CD4-positive, alpha-beta T cell treated with Interleukin-17A for 4 hours (primary cell): ENCODE measurements at regions not wholly inside any gene's neighbourhood (a gene's known extent, or its start where the extent isn't known, plus 50 kb on each side); places are given as distances from the start of the nearest gene placed in this dataset.
"Not testable (repeated sequence)": the region's sequence is repeated elsewhere in the genome, so short reads cannot be mapped to it uniquely, and the experiment has no call there.

Source experiments
- DNase-seq: peaks from one replicate; pipeline ENCODE4 v3.0.0-alpha.2; 2020; ENCODE audit warnings: mixed read lengths

DNA sequence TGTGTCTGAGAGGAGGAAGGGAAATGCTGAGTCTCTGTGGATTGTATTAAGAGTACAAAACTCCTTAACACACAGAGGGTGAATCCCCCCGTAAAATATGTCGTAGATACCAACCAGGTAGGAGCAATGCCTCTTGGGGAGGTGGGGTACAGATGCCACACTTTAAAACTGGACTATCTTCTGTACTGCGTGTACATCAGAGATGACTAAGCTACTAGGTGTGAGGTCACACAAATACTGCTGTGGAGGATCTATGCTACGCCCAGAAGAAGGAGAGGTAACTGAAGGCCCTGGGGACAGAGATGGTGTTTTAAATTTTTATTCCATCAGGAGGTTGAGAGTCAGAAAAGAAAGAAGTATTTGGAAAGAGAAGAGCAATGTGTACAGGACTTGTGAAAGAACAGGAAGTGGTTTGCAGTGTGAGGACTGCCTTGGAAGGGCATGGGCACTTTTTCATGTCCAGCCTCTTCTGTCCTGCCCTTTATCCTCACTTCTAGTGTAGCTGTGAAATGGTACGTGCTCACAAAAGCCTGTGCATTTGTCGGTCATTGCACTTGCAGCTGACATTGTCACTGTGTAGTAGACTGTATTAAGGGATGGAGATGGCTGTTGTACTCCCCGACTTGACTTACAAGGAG, 287.8 kb upstream of the CHRM3 start:
- DNase-seq = no peak

DNA sequence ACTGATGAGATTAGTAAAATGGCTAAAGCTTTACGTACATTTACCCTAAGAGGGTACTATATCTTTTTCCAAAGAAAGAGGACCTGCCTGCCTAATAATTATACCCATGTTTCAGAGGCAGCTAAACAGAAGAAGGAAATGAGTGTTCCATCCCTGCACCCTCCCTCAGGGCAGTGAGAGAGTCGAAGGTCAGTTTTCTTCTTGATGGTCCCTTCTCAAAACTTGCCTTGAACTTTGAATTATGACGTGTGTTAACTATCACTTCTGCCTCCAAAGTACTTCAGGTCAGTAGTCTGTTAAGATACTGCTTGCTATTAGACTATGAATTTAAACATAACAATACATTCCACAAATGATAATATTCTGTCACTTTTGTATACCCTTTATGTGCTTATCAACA, 294.8 kb upstream of the CHRM3 start:
- DNase-seq = no peak

GRCh38 chr1:239084459-239085080, 301.8 kb upstream of the CHRM3 start:
- no peak for DNase-seq

GRCh38 chr1:239081947-239082346, 304.4 kb upstream of the CHRM3 start:
- not testable (repeated sequence) for DNase-seq

GRCh38 chr1:239067480-239067879, 318.9 kb upstream of the CHRM3 start:
- no peak for DNase-seq

GRCh38 chr1:239067058-239067457, 319.3 kb upstream of the CHRM3 start:
- DNase-seq = no peak

- DNase-seq = no peak
Measured at GRCh38 chr1:239061770-239062169, 324.6 kb upstream of the CHRM3 start.

DNA sequence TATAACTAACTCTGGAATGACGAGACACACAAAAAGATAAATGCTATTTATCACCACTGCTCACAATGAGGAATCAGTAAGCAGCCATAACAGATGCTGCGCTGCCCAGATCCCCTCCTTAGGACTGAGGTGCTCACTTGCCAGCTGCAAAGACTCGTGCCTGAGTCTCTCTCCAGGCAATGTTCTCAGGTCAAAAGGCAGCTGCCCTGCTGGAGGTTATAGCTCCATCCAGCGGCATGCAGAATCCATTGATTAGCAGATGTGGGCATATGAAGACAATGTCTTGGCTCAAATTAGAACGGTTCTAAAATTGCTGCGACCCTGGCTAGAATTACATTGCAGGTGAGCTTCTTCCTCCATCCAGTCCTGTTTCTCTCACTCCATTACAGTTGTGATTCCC, 328.2 kb upstream of the CHRM3 start:
- DNase-seq = no peak

DNA sequence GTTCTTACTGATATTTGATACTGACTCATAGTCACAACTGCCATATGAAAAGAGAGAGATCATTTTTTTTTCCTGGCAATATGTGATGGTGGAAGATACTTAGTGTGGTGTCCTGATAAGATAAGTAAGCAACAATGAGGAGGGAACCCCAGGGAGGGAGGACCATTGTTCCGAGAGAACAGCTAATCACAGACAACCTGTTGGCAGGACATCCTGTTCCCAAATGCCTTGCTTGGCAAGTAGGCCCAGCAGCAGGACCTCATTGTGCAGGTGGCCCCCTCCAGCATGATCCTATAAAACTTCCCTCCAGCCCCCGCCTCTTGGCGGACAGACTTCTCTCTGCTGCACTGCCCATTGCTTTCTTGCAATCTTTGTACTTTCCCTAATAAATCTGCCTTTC, 329.4 kb upstream of the CHRM3 start:
- no peak for DNase-seq

- no peak for DNase-seq
Measured at GRCh38 chr1:239053279-239053678, 333.1 kb upstream of the CHRM3 start.

DNA sequence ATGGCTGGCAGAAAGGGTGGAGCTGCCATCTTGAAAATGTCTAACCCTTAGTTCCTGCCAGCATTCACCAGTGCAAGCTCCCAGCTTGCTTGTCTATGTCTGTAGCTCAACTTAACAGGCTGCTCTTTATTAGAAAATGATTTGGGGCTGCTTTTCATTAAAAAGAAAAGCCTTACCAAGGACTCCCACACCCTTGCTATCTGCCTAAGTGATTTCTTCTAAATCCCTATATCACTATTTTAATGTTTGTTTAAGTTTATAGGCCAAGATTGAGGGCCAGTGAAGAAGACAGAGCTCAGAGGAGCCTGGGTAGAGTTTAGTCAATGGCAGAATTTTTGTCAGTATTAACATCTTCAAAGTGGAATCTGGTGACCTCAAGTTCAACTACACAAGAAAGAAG, 336.8 kb upstream of the CHRM3 start:
- no peak for DNase-seq

GRCh38 chr1:239044829-239045228, 341.5 kb upstream of the CHRM3 start:
- DNase-seq = no peak

DNA sequence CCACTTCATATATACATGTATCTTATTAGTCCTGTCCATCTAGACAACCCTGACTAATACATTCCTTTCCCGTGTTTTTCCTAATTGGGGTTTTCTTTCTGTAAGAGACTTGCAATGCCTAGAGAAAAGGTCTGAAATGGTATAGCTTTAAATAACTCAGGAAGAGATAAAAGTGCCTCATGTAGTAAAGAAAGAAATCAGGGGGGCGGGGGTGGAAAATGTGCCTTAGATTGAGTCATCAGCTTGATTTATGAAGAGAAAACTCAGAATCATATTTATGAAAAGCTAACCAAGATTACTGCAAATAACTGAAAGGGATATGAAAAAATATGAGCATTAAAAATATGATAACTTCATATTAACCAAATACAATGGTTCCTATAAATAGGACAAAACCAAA, 345.8 kb upstream of the CHRM3 start:
- no peak for DNase-seq

DNA sequence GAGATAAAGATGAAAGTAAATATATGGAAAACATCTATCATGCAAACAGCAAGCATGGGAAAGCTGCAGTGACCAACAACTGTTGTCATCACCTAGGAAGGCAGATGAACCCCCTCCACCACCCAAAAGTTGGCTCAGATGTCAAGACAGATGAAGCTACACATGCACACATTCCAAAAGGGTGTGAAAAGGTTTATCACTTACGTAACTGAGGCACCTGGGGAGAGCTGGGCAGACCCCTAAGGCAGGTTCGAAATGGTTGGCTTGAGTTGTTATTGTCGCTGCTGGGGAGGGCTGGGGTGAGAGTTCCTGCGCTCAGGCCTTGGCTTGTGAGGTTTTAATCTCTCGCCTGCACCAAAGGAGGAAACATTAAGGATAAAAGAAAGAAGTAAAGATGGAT, 355.1 kb upstream of the CHRM3 start:
- no peak for DNase-seq

- DNase-seq = no peak
Measured at GRCh38 chr1:239025997-239026694, 360.2 kb upstream of the CHRM3 start.

- DNase-seq = no peak
Measured at GRCh38 chr1:239025223-239025622, 361.1 kb upstream of the CHRM3 start.

- DNase-seq = no peak
Measured at GRCh38 chr1:239023732-239024360, 362.5 kb upstream of the CHRM3 start.

DNA sequence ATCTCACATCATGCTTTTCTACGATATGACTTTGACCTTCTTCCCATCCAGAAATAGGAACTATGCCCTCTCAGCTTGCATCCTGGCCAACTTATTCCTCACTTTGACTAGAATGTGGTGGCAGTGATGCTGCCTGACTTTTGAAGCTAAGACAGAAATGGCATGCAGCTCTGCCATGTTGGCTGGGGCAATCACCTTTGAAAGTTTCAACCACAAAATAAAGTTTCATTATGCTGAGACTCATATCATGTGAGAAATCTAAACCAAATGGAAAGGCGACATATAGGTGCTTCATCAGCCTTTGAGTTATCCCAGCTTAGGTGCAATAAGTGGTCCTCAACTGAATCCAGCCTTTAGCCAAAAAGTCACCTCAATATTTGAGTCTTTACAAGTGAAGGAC, 370.0 kb upstream of the CHRM3 start:
- no peak for DNase-seq

DNA sequence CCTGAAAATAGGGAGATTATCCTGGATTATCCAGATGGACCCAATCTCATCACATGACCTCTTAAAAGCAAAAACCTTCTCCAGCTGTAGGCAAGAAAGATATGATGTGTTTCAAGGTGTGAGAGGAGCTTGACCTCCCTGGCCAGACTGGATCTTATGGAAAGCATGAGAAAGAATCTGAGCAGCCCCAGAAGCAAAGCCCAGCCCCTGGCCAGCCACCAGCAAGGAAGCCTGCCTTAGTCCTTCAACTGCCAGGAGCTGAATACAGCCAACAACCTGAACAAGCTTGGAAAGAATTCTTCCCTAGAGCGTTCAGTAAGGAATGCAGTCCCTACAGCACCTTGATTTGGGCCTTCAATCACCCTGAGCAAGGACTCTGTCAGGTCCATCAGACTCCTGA, 375.0 kb upstream of the CHRM3 start:
- no peak for DNase-seq

- DNase-seq = no peak
Measured at GRCh38 chr1:239008568-239008967, 377.8 kb upstream of the CHRM3 start.

DNA sequence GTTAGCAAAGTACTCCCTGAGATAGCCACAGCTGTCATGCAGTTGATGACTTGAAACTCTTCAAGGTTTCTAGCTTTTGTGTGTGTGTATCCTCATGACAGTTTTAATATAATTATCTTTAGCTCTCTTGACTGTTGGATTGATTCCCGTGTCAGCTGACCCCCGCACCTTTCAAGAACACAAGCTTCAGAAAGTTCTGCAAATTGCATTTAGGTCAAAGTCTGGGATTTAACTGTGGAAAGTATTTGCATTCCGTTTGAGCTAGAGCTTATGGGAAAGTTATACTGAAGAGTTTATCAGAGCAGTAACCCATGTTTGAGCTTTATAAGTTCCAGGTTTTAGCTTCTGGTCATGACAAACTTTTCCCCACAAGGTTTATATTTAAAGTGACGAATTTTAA, 380.1 kb upstream of the CHRM3 start:
- DNase-seq = no peak

GRCh38 chr1:238999944-239000343, 386.4 kb upstream of the CHRM3 start:
- DNase-seq = no peak

- DNase-seq = no peak
Measured at GRCh38 chr1:238998577-238998976, 387.8 kb upstream of the CHRM3 start.
